GM08714 (cell line): ENCODE measurements at regions not wholly inside any gene's neighbourhood (a gene's known extent, or its start where the extent isn't known, plus 50 kb on each side); places are given as distances from the start of the nearest gene placed in this dataset.
"Not testable (repeated sequence)": the region's sequence is repeated elsewhere in the genome, so short reads cannot be mapped to it uniquely, and the experiment has no call there.

ENCODE experiments used
- H3K4me3 ChIP-seq: fragments of 200-500 bp; sonication (Bioruptor generic); 2 replicates; pipeline ENCODE4 v1.5.1; 2014; ENCODE audit warnings: mild to moderate bottlenecking, low read length, inconsistent platforms
- ZNF274 ChIP-seq: IDR thresholded peaks from 2 replicates; pipeline ENCODE4 v1.6.1; 2012; ENCODE audit warnings: mild to moderate bottlenecking, low read depth, low read length

DNA sequence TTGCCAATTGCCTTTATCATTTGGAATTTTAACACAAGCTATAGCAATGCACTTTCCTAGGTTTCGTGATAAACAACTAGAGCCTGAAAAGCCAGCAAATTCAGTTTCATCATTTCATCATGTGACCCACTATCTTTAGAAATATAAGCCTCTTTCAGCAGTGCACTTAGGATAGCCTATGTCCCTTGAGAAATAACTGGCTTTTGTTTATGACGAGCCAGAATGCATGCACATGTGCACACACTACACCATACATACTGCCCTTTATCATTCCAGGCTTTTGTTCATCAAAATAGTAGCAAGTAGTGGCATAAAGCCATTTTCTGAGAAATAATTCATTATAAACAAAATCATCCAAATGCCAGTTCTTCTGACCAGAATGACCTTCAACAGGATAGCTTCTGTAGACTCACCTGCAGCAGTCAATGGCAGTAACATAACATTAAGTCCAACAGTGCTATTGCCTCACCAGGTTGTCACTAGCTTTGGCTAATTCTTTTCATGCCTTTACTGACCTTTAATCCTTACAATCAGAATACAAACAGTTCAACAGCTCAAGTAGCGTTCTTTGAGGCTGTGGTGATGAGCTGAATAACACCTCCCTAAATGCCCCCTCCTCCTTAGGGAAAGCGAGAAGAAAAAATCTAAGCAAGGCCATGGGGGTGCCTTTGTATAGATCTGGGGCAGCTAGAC is 132.3 kb upstream of the SMARCA2 start:
- H3K4me3 ChIP-seq, result no peak overlapping the region
- TF ChIP-seq ZNF274, result no peak

DNA sequence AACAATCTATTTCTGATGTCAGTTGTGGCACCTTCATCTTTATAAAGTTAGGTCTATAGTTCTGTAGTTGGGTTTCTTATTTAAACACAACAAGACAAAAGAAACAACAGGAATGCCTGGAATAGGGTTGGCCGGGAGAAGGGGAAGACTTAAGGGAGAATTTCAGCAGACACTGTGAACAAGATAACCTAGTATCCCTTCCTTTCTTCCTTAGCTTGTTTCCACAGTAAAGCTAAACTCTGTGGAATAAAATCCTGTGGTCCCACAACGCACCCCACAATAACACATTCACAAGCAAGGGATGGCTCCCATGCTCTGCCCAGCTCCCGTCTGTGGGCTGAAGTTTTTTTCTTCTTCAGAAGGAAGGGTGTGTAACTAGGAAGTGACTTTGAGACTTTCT is 124.9 kb upstream of the SMARCA2 start:
- TF ChIP-seq ZNF274, result no peak

GRCh38 chr9:1890816-1891215 is 124.3 kb upstream of the SMARCA2 start:
- no peak for TF ChIP-seq ZNF274
- no peak overlapping the region for H3K4me3 ChIP-seq

More for the DNA sequence above, 124.9 kb upstream of the SMARCA2 start:
- no peak overlapping the region for H3K4me3 ChIP-seq

- H3K4me3 ChIP-seq, result not testable (repeated sequence)
Measured at GRCh38 chr9:1903080-1903704, 112.0 kb upstream of the SMARCA2 start.

DNA sequence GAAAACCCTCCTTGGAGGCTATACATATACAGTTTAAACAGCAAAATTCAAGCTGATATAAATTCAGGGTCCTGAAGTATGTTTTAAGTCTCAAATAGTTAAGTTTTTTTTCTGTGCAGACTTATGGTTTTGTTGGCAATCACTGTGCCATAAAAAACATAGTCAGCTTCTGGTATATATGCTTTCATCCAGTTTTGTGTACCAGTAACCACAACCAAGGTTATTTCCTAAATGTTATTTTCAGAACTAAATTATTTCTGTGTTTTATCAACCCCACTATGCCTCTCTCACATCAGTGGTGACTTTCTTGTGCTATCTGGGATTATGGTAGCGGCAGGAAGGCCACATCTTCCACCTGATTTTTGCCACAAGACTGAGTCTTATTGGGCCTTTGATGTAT is 107.7 kb upstream of the SMARCA2 start:
- no peak overlapping the region for H3K4me3 ChIP-seq
- TF ChIP-seq ZNF274, result no peak

GRCh38 chr9:1909322-1909721 is 105.8 kb upstream of the SMARCA2 start:
- no peak overlapping the region for H3K4me3 ChIP-seq
- no peak for TF ChIP-seq ZNF274

GRCh38 chr9:1910269-1910811 is 104.8 kb upstream of the SMARCA2 start:
- H3K4me3 ChIP-seq, result no peak overlapping the region

DNA sequence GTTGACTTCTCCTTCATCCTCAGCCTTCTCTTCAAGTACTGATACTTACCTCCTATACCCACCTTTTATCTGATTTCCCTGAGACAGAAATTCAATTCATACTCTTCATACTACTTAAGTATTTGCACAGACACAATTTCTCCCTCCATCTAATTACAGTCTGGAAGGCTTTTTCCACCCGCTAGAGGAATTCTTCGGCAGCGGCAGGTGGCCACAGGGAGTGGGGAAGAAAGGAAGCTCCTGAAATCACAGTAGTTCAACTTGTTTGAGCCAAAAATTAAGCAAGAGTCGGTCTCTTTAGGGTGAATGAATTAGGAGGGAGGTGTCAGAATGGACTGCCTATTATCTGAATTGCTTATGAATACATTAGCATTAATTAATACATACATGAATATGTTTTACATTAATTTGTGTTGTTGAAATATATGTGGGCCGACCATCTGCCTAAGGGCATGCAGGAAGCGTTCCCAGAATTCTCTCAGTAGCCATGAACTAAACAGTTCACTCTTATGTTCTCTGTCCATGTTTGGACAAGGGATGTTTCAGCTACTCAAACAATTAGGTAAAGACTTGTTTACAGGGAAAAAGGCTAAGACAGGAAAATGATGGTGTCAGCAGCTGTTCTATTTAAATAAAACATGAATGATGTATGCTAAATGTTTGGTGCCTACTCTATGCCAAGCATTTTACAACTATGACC is 101.4 kb upstream of the SMARCA2 start:
- no peak for TF ChIP-seq ZNF274
- H3K4me3 ChIP-seq, result no peak overlapping the region

More at GRCh38 chr9:1910269-1910811, 104.8 kb upstream of the SMARCA2 start:
- TF ChIP-seq ZNF274, result no peak

DNA sequence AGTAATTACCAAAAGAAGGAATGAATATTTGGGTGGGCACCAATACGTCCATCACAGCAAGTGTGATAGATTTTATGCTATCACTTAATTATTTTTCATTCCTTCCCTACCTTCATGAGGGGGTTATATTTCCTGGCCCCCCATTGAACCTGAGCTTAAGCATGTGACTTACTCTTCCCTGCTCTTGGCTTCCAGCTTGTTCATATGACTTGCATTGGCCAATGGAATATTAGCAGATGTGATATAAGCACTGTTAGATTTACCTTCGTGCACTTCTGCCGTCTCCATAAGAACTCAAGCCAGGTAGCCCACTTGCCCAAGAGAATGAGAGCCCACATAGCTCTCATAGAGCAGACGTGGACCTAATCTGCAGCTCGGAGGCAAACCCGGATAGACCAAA is 99.1 kb upstream of the SMARCA2 start:
- TF ChIP-seq ZNF274, result no peak
- no peak overlapping the region for H3K4me3 ChIP-seq

GRCh38 chr9:1916655-1917054 is 98.5 kb upstream of the SMARCA2 start:
- no peak overlapping the region for H3K4me3 ChIP-seq
- no peak for TF ChIP-seq ZNF274

- no peak for TF ChIP-seq ZNF274
- no peak overlapping the region for H3K4me3 ChIP-seq
Measured at GRCh38 chr9:1917396-1917935, 97.7 kb upstream of the SMARCA2 start.

- no peak for TF ChIP-seq ZNF274
- H3K4me3 ChIP-seq, result no peak overlapping the region
Measured at GRCh38 chr9:1918108-1918507, 97.0 kb upstream of the SMARCA2 start.

DNA sequence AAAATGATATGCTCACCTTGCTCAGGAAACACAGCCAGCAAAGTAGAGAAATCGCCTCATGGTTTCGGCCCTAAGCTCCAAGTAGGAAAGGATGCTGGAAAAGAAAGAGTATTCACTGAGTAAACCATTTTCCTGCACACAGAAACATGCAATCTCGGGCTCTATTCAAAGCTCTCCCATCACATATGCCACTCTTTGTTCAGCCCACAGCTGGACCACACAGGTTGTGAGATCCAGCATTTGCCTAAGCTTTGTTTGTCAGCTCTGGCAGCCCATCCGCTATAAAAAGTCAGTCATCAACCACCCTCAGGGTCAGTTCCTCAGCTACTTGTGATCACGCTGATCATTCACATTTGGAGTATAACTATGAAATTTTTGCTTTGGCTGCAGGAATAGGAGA is 96.5 kb upstream of the SMARCA2 start:
- H3K4me3 ChIP-seq, result no peak overlapping the region
- no peak for TF ChIP-seq ZNF274

- TF ChIP-seq ZNF274, result no peak
- no peak overlapping the region for H3K4me3 ChIP-seq
Measured at GRCh38 chr9:1919229-1919628, 95.9 kb upstream of the SMARCA2 start.

- TF ChIP-seq ZNF274, result no peak
- H3K4me3 ChIP-seq, result no peak overlapping the region
Measured at GRCh38 chr9:1920386-1920785, 94.8 kb upstream of the SMARCA2 start.
